Breast epithelium (tissue), 3 donors: ENCODE measurements at regions not wholly inside any gene's neighbourhood (a gene's known extent, or its start where the extent isn't known, plus 50 kb on each side); places are given as distances from the start of the nearest gene placed in this dataset.

ENCODE experiments used
- CTCF ChIP-seq, 3 donors: fragments of 450-650 bp; IDR thresholded peaks; one replicate each; pipeline ENCODE4 v1.5.1; 2016 to 2017; ENCODE audit warnings: antibody characterized with exemption in 3 of 3, mild to moderate bottlenecking in 3 of 3, moderate library complexity in 3 of 3
- POLR2A ChIP-seq: fragments of 450-650 bp; IDR thresholded peaks from one replicate; pipeline ENCODE4 v1.6.1; 2016; ENCODE audit warnings: antibody characterized with exemption, mild to moderate bottlenecking, moderate library complexity

GRCh38 chr1:166693158-166693557 is 146.1 kb upstream of the POGK start:
- TF ChIP-seq CTCF (IDR thresholded peaks at IDR 0.05) (no peak), POLR2A (no peak)
